Keratinocyte (primary cell): ENCODE measurements at regions not wholly inside any gene's neighbourhood (a gene's known extent, or its start where the extent isn't known, plus 50 kb on each side); places are given as distances from the start of the nearest gene placed in this dataset.
A peak's percentile ranks its signal among the peaks of the same experiment; 100 is the strongest.

Experiments used
- DNase-seq: peaks from one replicate; pipeline ENCODE4 v3.0.0-alpha.2; 2011; ENCODE audit warnings: low read depth, missing footprints, low spot score
- FAIRE-seq: peaks from 2 replicates; lab custom pipeline; 2011; peaks lifted over from hg19 to GRCh38; lab: Jason Lieb, UNC
- H2AFZ ChIP-seq: 2 replicates; pipeline ENCODE4 v1.6.0; 2012; ENCODE audit warnings: low read length, control low read depth, inconsistent platforms; ENCODE audit not compliant: control insufficient read depth
- H3K27ac ChIP-seq: 2 replicates; pipeline ENCODE4 v1.5.1; 2011; ENCODE audit warnings: low read length; ENCODE audit not compliant: control insufficient read depth, insufficient read depth
- H3K27me3 ChIP-seq: 3 replicates; pipeline ENCODE4 v1.6.0; 2011; ENCODE audit warnings: low read length; ENCODE audit not compliant: control insufficient read depth, insufficient read depth; ENCODE audit errors: extremely low read depth
- H3K36me3 ChIP-seq, 2 experiments: 2 replicates in 1 of 2; 3 replicates in 1 of 2; pipeline ENCODE4 v1.5.1; 2011; ENCODE audit warnings: low read length in 2 of 2, mild to moderate bottlenecking in 1 of 2; ENCODE audit not compliant: control insufficient read depth in 2 of 2, insufficient read depth in 2 of 2; ENCODE audit errors: extremely low read depth in 1 of 2
- H3K4me1 ChIP-seq: 3 replicates; pipeline ENCODE4 v1.5.1; 2011; ENCODE audit warnings: low read length; ENCODE audit not compliant: control insufficient read depth, insufficient read depth; ENCODE audit errors: extremely low read depth
- H3K4me2 ChIP-seq: 3 replicates; pipeline ENCODE4 v1.6.0; 2011; ENCODE audit warnings: low read depth, low read length; ENCODE audit not compliant: control insufficient read depth, insufficient read depth; ENCODE audit errors: extremely low read depth
- H3K4me3 ChIP-seq, 3 experiments: fragments of 200-600 bp in 1 of 3; sonication (generic) in 1 of 3; 2 replicates in 2 of 3; 3 replicates in 1 of 3; pipeline ENCODE4 v1.5.1; 2011 to 2016; ENCODE audit warnings: low read length in 3 of 3, mild to moderate bottlenecking in 3 of 3, control low read depth in 2 of 3, inconsistent platforms in 1 of 3, low read depth in 1 of 3, mixed read lengths in 1 of 3, mixed run types in 1 of 3, moderate library complexity in 1 of 3; ENCODE audit not compliant: control insufficient read depth in 2 of 3, insufficient read depth in 2 of 3; ENCODE audit errors: extremely low read depth in 1 of 3
- H3K79me2 ChIP-seq: 2 replicates; pipeline ENCODE4 v1.6.0; 2012; ENCODE audit warnings: low read length; ENCODE audit not compliant: control insufficient read depth, insufficient read depth
- H3K9ac ChIP-seq: 3 replicates; pipeline ENCODE4 v1.6.0; 2011; ENCODE audit warnings: low read length; ENCODE audit not compliant: control insufficient read depth, insufficient read depth; ENCODE audit errors: extremely low read depth
- H3K9me1 ChIP-seq: 3 replicates; pipeline ENCODE4 v1.6.0; 2011; ENCODE audit warnings: low read length; ENCODE audit not compliant: control insufficient read depth, insufficient read depth; ENCODE audit errors: extremely low read depth
- H3K9me3 ChIP-seq: 2 replicates; pipeline ENCODE4 v1.5.1; 2012; ENCODE audit warnings: low read depth, low read length; ENCODE audit not compliant: control insufficient read depth
- H4K20me1 ChIP-seq: 3 replicates; pipeline ENCODE4 v1.6.0; 2011; ENCODE audit warnings: low read length; ENCODE audit not compliant: control insufficient read depth, insufficient read depth; ENCODE audit errors: extremely low read depth
- EZH2 ChIP-seq: IDR thresholded peaks from one replicate; pipeline ENCODE4 v1.6.1; 2012; ENCODE audit warnings: inconsistent platforms, mild to moderate bottlenecking, low read length, moderate library complexity
- dilution Hi-C: fragments of 300-500 bp; cut with MboI; formaldehyde crosslinking; loops from one replicate; pipeline ENCODE4 v1.7.0; 2020; ENCODE audit warnings: low sequenced_read_pairs; ENCODE audit not compliant: extremely low pct_ligation_motif_present
- TF ChIP-seq, protein P1 (sequence below), 3 experiments: IDR thresholded peaks in 1 of 3; conservative IDR thresholded peaks in 1 of 3; optimal IDR thresholded peaks in 1 of 3; 2 replicates in 2 of 3; 3 replicates in 1 of 3; pipeline versions ENCODE3 to v1.5.1; 2011; ENCODE audit warnings: low read length in 3 of 3, mild to moderate bottlenecking in 3 of 3, moderate library complexity in 2 of 3, control low read depth in 1 of 3, inconsistent platforms in 1 of 3; ENCODE audit not compliant: insufficient read depth in 2 of 3; ENCODE audit errors: extremely low read depth in 1 of 3

- dilution Hi-C loops = no loop called here
Measured at GRCh38 chr2:39942950-39943349, 163.9 kb upstream of the THUMPD2 start.

GRCh38 chr2:39938035-39938835 is 159.2 kb upstream of the THUMPD2 start:
- TF ChIP-seq EZH2 = no peak
- TF ChIP-seq, protein P1, sequence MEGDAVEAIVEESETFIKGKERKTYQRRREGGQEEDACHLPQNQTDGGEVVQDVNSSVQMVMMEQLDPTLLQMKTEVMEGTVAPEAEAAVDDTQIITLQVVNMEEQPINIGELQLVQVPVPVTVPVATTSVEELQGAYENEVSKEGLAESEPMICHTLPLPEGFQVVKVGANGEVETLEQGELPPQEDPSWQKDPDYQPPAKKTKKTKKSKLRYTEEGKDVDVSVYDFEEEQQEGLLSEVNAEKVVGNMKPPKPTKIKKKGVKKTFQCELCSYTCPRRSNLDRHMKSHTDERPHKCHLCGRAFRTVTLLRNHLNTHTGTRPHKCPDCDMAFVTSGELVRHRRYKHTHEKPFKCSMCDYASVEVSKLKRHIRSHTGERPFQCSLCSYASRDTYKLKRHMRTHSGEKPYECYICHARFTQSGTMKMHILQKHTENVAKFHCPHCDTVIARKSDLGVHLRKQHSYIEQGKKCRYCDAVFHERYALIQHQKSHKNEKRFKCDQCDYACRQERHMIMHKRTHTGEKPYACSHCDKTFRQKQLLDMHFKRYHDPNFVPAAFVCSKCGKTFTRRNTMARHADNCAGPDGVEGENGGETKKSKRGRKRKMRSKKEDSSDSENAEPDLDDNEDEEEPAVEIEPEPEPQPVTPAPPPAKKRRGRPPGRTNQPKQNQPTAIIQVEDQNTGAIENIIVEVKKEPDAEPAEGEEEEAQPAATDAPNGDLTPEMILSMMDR (optimal IDR thresholded peaks at IDR 0.05 in 1 of 3, IDR thresholded peaks at IDR 0.05 in 1 of 3, conservative IDR thresholded peaks at IDR 0.05 in 1 of 3; ENCODE audit: extremely low read depth in 1 of 3, insufficient read depth in 2 of 3, low read length in 3 of 3) = no peak
- H3K9me3 ChIP-seq = no peaks in the 10 kb centered on the region
- H3K27ac ChIP-seq = no peak overlapping the region
- H3K9me1 ChIP-seq = no peaks in the 10 kb centered on the region
- no peak overlapping the region for H2AFZ ChIP-seq
- no peaks in the 10 kb centered on the region for H3K79me2 ChIP-seq
- H3K27me3 ChIP-seq = no peaks in the 10 kb centered on the region
- DNase-seq (no peak), FAIRE-seq (peak; percentile 17)
- no peaks in the 10 kb centered on the region for H4K20me1 ChIP-seq
- H3K4me2 ChIP-seq = no peak overlapping the region
- no peaks in the 10 kb centered on the region for H3K36me3 ChIP-seq
- no peaks in the 10 kb centered on the region for H3K4me1 ChIP-seq
- dilution Hi-C loops = no loop called here
- no peak overlapping the region for H3K4me3 ChIP-seq
- no peak overlapping the region for H3K9ac ChIP-seq

More at GRCh38 chr2:39942950-39943349, 163.9 kb upstream of the THUMPD2 start:
- Histone ChIP-seq H3K4me1 (no peaks in the 10 kb centered on the region), H3K4me3 (no peak overlapping the region), H2AFZ (peak overlapping the region; percentile 10), H3K79me2 (no peaks in the 10 kb centered on the region), H3K9ac (no peak overlapping the region), H4K20me1 (no peaks in the 10 kb centered on the region), H3K36me3 (no peaks in the 10 kb centered on the region), H3K9me3 (no peaks in the 10 kb centered on the region), H3K27ac (no peak overlapping the region), H3K4me2 (no peak overlapping the region), H3K9me1 (no peaks in the 10 kb centered on the region), H3K27me3 (no peaks in the 10 kb centered on the region)
- TF ChIP-seq, protein P1 (optimal IDR thresholded peaks at IDR 0.05 in 1 of 3, IDR thresholded peaks at IDR 0.05 in 1 of 3, conservative IDR thresholded peaks at IDR 0.05 in 1 of 3; ENCODE audit: extremely low read depth in 1 of 3, insufficient read depth in 2 of 3, low read length in 3 of 3) = no peak
- TF ChIP-seq EZH2 = no peak
- no peak for FAIRE-seq
- DNase-seq = no peak
